GM12873 (cell line): ENCODE measurements at regions not wholly inside any gene's neighbourhood (a gene's known extent, or its start where the extent isn't known, plus 50 kb on each side); places are given as distances from the start of the nearest gene placed in this dataset.

ENCODE experiments used
- CTCF ChIP-seq: IDR thresholded peaks from 2 replicates; pipeline ENCODE4 v1.5.1; 2012; ENCODE audit warnings: low read depth, mild to moderate bottlenecking, moderate library complexity, low read length, control low read depth; ENCODE audit not compliant: insufficient read depth; ENCODE audit errors: missing control alignments

- TF ChIP-seq CTCF, result no peak
These were observed 334.1 kb upstream of the MYT1L start for GRCh38 chr2:2664989-2665833.

- TF ChIP-seq CTCF, result no peak
These were observed 332.4 kb upstream of the MYT1L start for GRCh38 chr2:2663401-2664036.

GRCh38 chr2:2662847-2663356 lies 331.8 kb upstream of the MYT1L start:
- TF ChIP-seq CTCF, result no peak

GRCh38 chr2:2662037-2662846 lies 331.2 kb upstream of the MYT1L start:
- no peak for TF ChIP-seq CTCF

- TF ChIP-seq CTCF, result no peak
These were observed 329.8 kb upstream of the MYT1L start for GRCh38 chr2:2660789-2661355.

- TF ChIP-seq CTCF, result no peak
These were observed 326.3 kb upstream of the MYT1L start for GRCh38 chr2:2657121-2657962.
